HepG2 (cell line): ENCODE measurements at regions not wholly inside any gene's neighbourhood (a gene's known extent, or its start where the extent isn't known, plus 50 kb on each side); places are given as distances from the start of the nearest gene placed in this dataset.

Experiments
- ATAC-seq: fragments of 200-7000 bp; cut with Tn5 transposase; 3 replicates; pipeline ENCODE4 v1.9.1; 2020; ENCODE audit warnings: mild to moderate bottlenecking, moderate library complexity
- BruUV-seq: library from RNA; stranded (reverse); fragments of 400-500 nt; replicated peaks from 2 replicates; lab custom pipeline; 2021; lab: Mats Ljungman, UMichigan
- CTCF ChIA-PET: fragments of 300-600 bp; formaldehyde crosslinking; extraction: SDS; loops from one replicate; lab custom pipeline; 2021; ENCODE audit warnings: low total read pairs, inconsistent platforms, low intra/inter-chr PET ratio; lab: Yijun Ruan, JAX
- POLR2A ChIA-PET: fragments of 350-600 bp; sonication (Branson Sonifier 250); formaldehyde crosslinking; loops from one replicate; lab custom pipeline; 2020; ENCODE audit warnings: antibody characterized with exemption, inconsistent platforms; lab: Yijun Ruan, JAX
- DNase-seq: peaks from one replicate; pipeline ENCODE4 v3.0.0-alpha.2; 2015; ENCODE audit warnings: low spot score
- FAIRE-seq: peaks from 3 replicates; lab custom pipeline; 2011; peaks lifted over from hg19 to GRCh38; lab: Jason Lieb, UNC
- H2AFZ ChIP-seq: one replicate; pipeline ENCODE4 v1.6.1; 2011; ENCODE audit warnings: low read length, inconsistent platforms
- H3K27ac ChIP-seq: fragments of 300-600 bp; 3 replicates; pipeline ENCODE4 v1.8.0; 2011; ENCODE audit warnings: mixed run types, mild to moderate bottlenecking, mixed read lengths, low read length, inconsistent platforms; ENCODE audit not compliant: insufficient read depth; ENCODE audit errors: extremely low read length
- H3K27me3 ChIP-seq, 2 experiments: fragments of 200-600 bp in 1 of 2; 2 replicates in 1 of 2; 3 replicates in 1 of 2; pipeline versions ENCODE4 v1.6.0 to v1.8.0; 2011; ENCODE audit warnings: low read length in 2 of 2, mild to moderate bottlenecking in 2 of 2, moderate library complexity in 2 of 2, inconsistent platforms in 1 of 2; ENCODE audit not compliant: insufficient read depth in 2 of 2, control insufficient read depth in 1 of 2
- H3K36me3 ChIP-seq, 2 experiments: fragments of 200-600 bp in 1 of 2; replicated peaks in 1 of 2; 2 replicates in 1 of 2; 3 replicates in 1 of 2; pipeline versions ENCODE4 v1.5.1 to v1.8.0; 2011; ENCODE audit warnings: low read length in 2 of 2, inconsistent platforms in 1 of 2; ENCODE audit not compliant: insufficient read depth in 2 of 2, control insufficient read depth in 1 of 2
- H3K4me1 ChIP-seq: 2 replicates; pipeline ENCODE4 v1.5.1; 2012; ENCODE audit warnings: low read length, inconsistent platforms; ENCODE audit not compliant: insufficient read depth
- H3K4me2 ChIP-seq: 2 replicates; pipeline ENCODE4 v1.6.0; 2011; ENCODE audit warnings: low read depth, low read length, inconsistent platforms
- H3K4me3 ChIP-seq, 3 experiments: fragments of 200-600 bp in 1 of 3; sonication (generic), shearing (Covaris generic) in 1 of 3; replicated peaks in 1 of 3; 2 replicates each; pipeline ENCODE4 v1.5.1; 2011 to 2016; ENCODE audit warnings: low read length in 3 of 3, inconsistent platforms in 2 of 3, low read depth in 2 of 3, mild to moderate bottlenecking in 2 of 3, control low read depth in 1 of 3, mixed read lengths in 1 of 3; ENCODE audit not compliant: insufficient read depth in 1 of 3
- H3K79me2 ChIP-seq: one replicate; pipeline ENCODE4 v1.6.1; 2011; ENCODE audit warnings: low read length, inconsistent platforms; ENCODE audit not compliant: insufficient read depth
- H3K9ac ChIP-seq: 2 replicates; pipeline ENCODE4 v1.6.0; 2011; ENCODE audit warnings: mild to moderate bottlenecking, low read depth, low read length, inconsistent platforms; ENCODE audit not compliant: insufficient read depth
- H3K9me3 ChIP-seq: 2 replicates; pipeline ENCODE4 v1.5.1; 2012; ENCODE audit warnings: mild to moderate bottlenecking, low read length
- H4K20me1 ChIP-seq: 2 replicates; pipeline ENCODE4 v1.6.0; 2011; ENCODE audit warnings: inconsistent platforms, mild to moderate bottlenecking, low read length, moderate library complexity; ENCODE audit not compliant: insufficient read depth
- CCAR2 ChIP-seq: fragments of 200-400 bp; formaldehyde crosslinking; optimal IDR thresholded peaks from 2 replicates; pipeline ENCODE3; 2018; ENCODE audit warnings: low read depth, mild to moderate bottlenecking, low read length, moderate library complexity
- GATA4 ChIP-seq: sonication (generic); IDR thresholded peaks from 2 replicates; pipeline ENCODE4 v1.6.1; 2016; ENCODE audit warnings: antibody characterized with exemption, low read depth, borderline replicate concordance
- HMGA1 ChIP-seq: sonication (generic); formaldehyde crosslinking; conservative IDR thresholded peaks from 2 replicates; pipeline ENCODE4 v1.4.0; 2020; ENCODE audit warnings: missing genetic modification reagents
- MAX ChIP-seq: IDR thresholded peaks from 2 replicates; pipeline ENCODE4 v1.6.1; 2012; ENCODE audit warnings: inconsistent platforms
- NONO ChIP-seq, 2 experiments: fragments of 450-650 bp in 1 of 2; sonication (generic) in 1 of 2; formaldehyde crosslinking in 1 of 2; IDR thresholded peaks in 1 of 2; conservative IDR thresholded peaks in 1 of 2; 2 replicates each; pipeline versions ENCODE4 v1.6.1 to v1.8.0; 2017 to 2022; ENCODE audit warnings: mild to moderate bottlenecking in 1 of 2, missing genetic modification reagents in 1 of 2, moderate library complexity in 1 of 2
- PHF5A ChIP-seq: IDR thresholded peaks from one replicate; pipeline ENCODE4 v1.6.1; 2018; ENCODE audit warnings: low read depth, missing genetic modification reagents; ENCODE audit not compliant: unreplicated experiment
- RNF2 ChIP-seq: fragments of 450-650 bp; conservative IDR thresholded peaks from 2 replicates; pipeline ENCODE4 v1.6.1; 2016; ENCODE audit warnings: low read depth
- SMAD1 ChIP-seq: sonication (generic); formaldehyde crosslinking; IDR thresholded peaks from 2 replicates; pipeline ENCODE4 v1.4.0; 2020; ENCODE audit warnings: missing genetic modification reagents, low read depth, mild to moderate bottlenecking, borderline replicate concordance
- SNAI1 ChIP-seq: sonication (generic); formaldehyde crosslinking; IDR thresholded peaks from 2 replicates; pipeline ENCODE4 v1.5.0; 2020; ENCODE audit warnings: mild to moderate bottlenecking, missing genetic modification reagents, borderline replicate concordance
- SOX13 ChIP-seq, 3 experiments: fragments of 450-650 bp in 1 of 3; sonication (generic) in 1 of 3; formaldehyde crosslinking in 1 of 3; IDR thresholded peaks in 2 of 3; conservative IDR thresholded peaks in 1 of 3; 2 replicates each; pipeline versions ENCODE4 v1.5.0 to v1.6.1; 2016 to 2020; ENCODE audit warnings: antibody characterized with exemption in 1 of 3, mild to moderate bottlenecking in 1 of 3, missing compliant biosample characterization in 1 of 3, missing genetic modification reagents in 1 of 3, moderate library complexity in 1 of 3
- U2AF1 ChIP-seq: fragments of 200-400 bp; formaldehyde crosslinking; optimal IDR thresholded peaks from 2 replicates; pipeline ENCODE3; 2017; ENCODE audit warnings: mild to moderate bottlenecking, low read depth, low read length
- ZBTB34 ChIP-seq: sonication (generic); formaldehyde crosslinking; IDR thresholded peaks from 2 replicates; pipeline ENCODE4 v1.8.0; 2022; ENCODE audit warnings: mild to moderate bottlenecking, missing genetic modification reagents
- ZNF12 ChIP-seq: sonication (generic); formaldehyde crosslinking; IDR thresholded peaks from 2 replicates; pipeline ENCODE4 v1.5.0; 2020; ENCODE audit warnings: missing genetic modification reagents
- ZNF275 ChIP-seq: sonication (generic); formaldehyde crosslinking; IDR thresholded peaks from 2 replicates; pipeline ENCODE4 v1.8.0; 2022; ENCODE audit warnings: missing genetic modification reagents, mild to moderate bottlenecking, inconsistent platforms, borderline replicate concordance
- ZNF746 ChIP-seq: sonication (generic); formaldehyde crosslinking; IDR thresholded peaks from 2 replicates; pipeline ENCODE4 v1.8.0; 2022; ENCODE audit warnings: mild to moderate bottlenecking, missing genetic modification reagents
- ZNF749 ChIP-seq: sonication (generic); formaldehyde crosslinking; IDR thresholded peaks from 2 replicates; pipeline ENCODE4 v1.8.0; 2022; ENCODE audit warnings: mild to moderate bottlenecking, missing genetic modification reagents, moderate library complexity, borderline replicate concordance
- ZNF878 ChIP-seq: sonication (generic); formaldehyde crosslinking; IDR thresholded peaks from 2 replicates; pipeline ENCODE4 v1.8.1; 2023; ENCODE audit warnings: mild to moderate bottlenecking, missing genetic modification reagents, moderate library complexity
- WGBS: methylation state at CpG from one replicate; pipeline ENCODE4 v1.1.6; 2017; ENCODE audit warnings: low lambda C conversion rate; 5-methylcytosine and 5-hydroxymethylcytosine counted together
- in situ Hi-C: cut with HindIII; loops from 2 replicates; pipeline ENCODE4 v1.10.0; 2017; ENCODE audit warnings: low pct_unique_long_range_greater_than_20kb; ENCODE audit not compliant: extremely low pct_ligation_motif_present
- intact Hi-C: fragments of 100-400 bp; cut with micrococcal nuclease; formaldehyde crosslinking; loops from one replicate; pipeline ENCODE4 v1.10.0; 2022; ENCODE audit not compliant: unreplicated experiment

- Histone ChIP-seq H3K9ac (no peak overlapping the region), H3K36me3 (no peaks in the 10 kb centered on the region), H3K4me1 (peaks cover 38% of the 10 kb centered on the region), H3K27me3 (peaks cover 8 to 29% of the 10 kb centered on the region in 2 experiments; a peak in 3 of 5 replicates), H3K79me2 (no peaks in the 10 kb centered on the region), H3K9me3 (no peaks in the 10 kb centered on the region), H2AFZ (no peak overlapping the region), H3K4me2 (no peak overlapping the region), H4K20me1 (no peaks in the 10 kb centered on the region), H3K27ac (no peak overlapping the region), H3K4me3 (no peak overlapping the region)
- FAIRE-seq (no peak), ATAC-seq (no peak), DNase-seq (no peak)
- 20% methylated on average over 3 of the region's 4 CpGs for WGBS
- in situ Hi-C loops, result no loop called here
- ChIA-PET CTCF (no interaction called here), POLR2A (no interaction called here)
- intact Hi-C loops, result no loop called here
- TF ChIP-seq ZBTB34 (CRISPR knock-in tag) (no peak), ZNF749 (no peak), ZNF275 (no peak), ZNF12 (CRISPR knock-in tag) (no peak), CCAR2 (no peak), SOX13 (IDR thresholded peaks at IDR 0.05) (no peak), SOX13 (CRISPR knock-in tag; conservative IDR thresholded peaks at IDR 0.05 in 1 of 2, IDR thresholded peaks at IDR 0.05 in 1 of 2) (no peak), HMGA1 (CRISPR knock-in tag) (no peak), ZNF746 (no peak), ZNF878 (no peak), GATA4 (no peak), SMAD1 (CRISPR knock-in tag) (no peak), RNF2 (no peak), U2AF1 (no peak), SNAI1 (no peak), PHF5A (CRISPR knock-in tag) (no peak), NONO (IDR thresholded peaks at IDR 0.05) (no peak), NONO (CRISPR knock-in tag; conservative IDR thresholded peaks at IDR 0.05) (no peak), MAX (no peak)
- no TSS peak for BruUV-seq
These were observed 53.0 kb downstream of the GADD45G start for GRCh38 chr9:89657765-89658164.
